ENCODE measurements at regions not wholly inside any gene's neighbourhood (a gene's known extent, or its start where the extent isn't known, plus 50 kb on each side); places are given as distances from the start of the nearest gene placed in this dataset.

DNA sequence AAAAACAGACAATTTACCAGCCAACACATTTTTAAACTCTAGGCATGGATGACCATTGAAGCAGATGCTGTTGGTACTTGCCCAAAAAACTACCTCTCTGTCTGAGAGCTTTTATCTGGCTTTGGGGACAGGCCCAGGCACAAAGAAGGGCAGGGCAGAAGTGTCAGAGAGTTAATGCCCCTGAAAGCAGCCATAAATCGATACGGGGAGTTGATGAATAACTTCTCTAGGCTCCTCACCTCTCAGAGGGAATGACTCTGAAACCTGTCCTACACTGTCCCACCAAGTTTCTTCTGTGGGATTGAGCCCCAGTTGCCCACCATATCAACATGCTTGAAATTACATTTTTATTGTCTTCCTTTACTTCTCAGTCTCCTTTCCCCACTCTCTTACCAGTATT lies 113.0 kb upstream of the DAAM1 start:
- DNase-seq, result no peak

GRCh38 chr14:59081720-59082119 lies 106.7 kb upstream of the DAAM1 start:
- no peak for DNase-seq

- DNase-seq, result no peak
Measured at GRCh38 chr14:59085207-59085739, 103.2 kb upstream of the DAAM1 start.

- DNase-seq, result no peak
Measured at GRCh38 chr14:59086241-59086882, 102.1 kb upstream of the DAAM1 start.

DNA sequence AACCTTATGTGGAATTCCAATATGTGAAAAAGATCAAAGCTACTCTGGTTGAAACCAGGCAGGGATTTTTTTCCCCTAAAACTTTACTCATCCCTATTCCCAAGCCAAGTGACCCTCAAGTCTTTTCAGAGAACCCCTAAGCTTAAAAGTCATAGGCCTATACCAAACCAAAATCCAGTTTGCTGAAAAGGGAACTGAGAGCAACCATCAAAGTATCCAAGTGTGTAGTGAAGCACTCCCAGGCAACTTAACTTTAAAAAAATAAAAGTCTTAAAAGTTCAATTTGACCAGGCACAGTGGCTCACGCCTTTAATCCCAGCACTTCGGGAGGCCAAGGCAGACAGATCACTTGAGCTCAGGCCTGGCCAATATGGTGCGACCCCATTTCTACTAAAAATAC lies 101.2 kb upstream of the DAAM1 start:
- no peak for DNase-seq

GRCh38 chr14:59087711-59088110 lies 100.8 kb upstream of the DAAM1 start:
- no peak for DNase-seq

DNA sequence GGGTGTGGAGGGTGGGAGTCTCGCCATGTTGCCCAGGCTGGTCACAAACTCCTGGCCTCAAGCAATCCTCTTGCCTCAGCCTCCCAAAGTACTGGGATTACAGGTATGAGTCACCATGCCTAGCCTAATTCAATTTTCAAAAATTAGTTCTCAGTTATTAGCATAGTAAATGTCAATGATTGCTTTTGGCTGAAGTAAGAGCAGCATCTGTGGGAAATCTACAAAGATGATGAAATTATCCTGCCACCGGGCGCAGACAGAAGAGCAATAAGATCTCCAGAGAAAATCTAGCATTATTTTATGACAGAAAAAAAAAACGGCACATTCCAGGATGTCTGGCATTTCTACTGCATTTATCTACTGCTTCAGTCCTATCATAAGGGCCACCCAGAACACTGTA lies 97.9 kb upstream of the DAAM1 start:
- DNase-seq, result no peak

GRCh38 chr14:59091404-59091803 lies 97.1 kb upstream of the DAAM1 start:
- DNase-seq, result no peak

DNA sequence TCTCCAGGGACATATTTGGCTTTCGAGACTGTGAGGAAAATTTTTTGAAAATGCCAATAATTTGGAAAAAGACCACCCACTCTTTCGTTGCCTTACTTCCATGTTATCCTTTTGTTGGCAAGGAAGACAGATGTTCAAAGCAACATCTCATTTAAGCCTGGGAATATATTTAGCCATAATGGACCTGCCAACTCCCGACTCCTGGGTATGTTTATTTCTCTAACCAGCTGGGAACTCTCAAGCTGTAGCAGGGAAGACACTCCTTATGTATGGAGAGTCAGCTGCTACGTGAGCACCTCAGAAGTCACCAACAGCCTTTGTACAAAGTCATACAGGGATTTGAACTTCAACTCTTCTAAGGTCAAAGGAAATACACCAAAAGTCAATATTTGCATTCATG lies 96.5 kb upstream of the DAAM1 start:
- no peak for DNase-seq

DNA sequence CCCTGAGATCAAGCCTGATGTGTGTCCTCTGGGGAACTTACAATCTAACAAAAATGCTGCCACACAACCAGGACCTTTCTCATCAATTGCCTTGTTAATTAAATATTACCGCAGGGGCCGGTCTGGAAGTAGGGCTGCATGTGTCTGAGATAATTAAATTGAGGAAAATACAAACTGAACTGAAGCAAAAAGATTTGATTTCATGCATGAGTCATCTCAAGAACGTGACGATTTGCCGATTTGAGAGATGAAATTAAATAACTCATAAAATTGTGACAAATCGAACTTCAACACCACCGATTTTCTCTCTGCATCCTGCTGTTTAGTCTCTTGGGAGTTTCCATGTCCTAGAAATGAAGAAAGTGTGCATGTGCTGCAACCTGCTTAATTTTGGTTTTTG lies 94.6 kb upstream of the DAAM1 start:
- DNase-seq, result no peak

GRCh38 chr14:59096303-59096702 lies 92.2 kb upstream of the DAAM1 start:
- no peak for DNase-seq

- no peak for DNase-seq
Measured at GRCh38 chr14:59097681-59098080, 90.8 kb upstream of the DAAM1 start.

DNA sequence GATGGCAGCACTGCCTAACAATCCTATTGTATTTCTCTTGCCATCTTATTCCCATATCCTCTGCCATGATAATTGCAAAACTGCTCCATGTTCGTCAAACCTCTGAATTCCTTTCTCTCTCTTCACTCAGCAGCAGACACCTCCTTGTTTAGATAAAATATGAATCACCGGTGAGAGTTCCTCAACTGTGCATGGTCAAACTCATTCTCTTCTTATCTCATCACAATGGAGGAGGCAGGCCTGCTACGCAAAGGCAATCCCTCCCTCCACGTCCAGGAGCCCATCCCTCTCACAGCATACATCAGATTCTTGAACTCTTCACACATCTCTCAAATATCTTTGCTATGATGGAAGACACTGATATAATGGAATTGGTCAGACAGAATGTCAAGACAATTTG lies 90.1 kb upstream of the DAAM1 start:
- no peak for DNase-seq

DNA sequence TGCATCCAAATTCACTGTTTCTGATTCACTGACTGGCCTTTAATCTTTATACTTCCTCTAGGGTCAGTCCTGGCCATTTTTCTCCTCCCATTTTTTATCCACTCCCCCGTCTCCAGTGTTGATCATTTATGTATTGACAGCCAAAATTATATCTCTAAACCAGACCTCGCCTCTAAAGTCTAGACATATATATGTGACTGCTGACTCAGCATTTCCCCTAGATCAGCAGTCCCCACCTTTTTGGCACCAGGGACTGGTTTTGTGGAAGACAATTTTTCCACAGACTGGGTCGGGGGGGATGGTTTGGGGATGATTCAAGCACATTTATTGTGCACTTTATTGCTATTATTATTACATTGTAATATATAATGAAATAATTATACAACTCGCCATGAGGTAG lies 88.3 kb upstream of the DAAM1 start:
- no peak for DNase-seq

DNA sequence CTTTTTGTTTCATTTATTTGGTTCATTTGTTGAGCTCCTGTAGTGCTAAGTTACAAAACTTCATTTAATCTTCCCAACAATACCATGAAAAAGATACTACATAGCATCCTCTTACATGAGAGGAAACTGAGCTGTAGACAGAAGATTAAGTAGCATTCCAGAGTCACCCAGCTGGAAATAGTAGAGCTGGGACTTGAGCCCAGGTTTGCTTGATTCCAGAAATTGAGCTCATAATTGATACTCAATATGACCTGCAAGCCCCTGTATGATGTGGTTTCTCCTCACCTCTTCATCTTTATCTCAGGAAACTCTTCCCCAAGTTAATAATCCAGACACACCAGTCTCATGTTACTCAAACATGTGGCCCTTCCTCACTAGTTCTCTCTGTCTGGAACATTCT lies 87.0 kb upstream of the DAAM1 start:
- DNase-seq, result no peak

DNA sequence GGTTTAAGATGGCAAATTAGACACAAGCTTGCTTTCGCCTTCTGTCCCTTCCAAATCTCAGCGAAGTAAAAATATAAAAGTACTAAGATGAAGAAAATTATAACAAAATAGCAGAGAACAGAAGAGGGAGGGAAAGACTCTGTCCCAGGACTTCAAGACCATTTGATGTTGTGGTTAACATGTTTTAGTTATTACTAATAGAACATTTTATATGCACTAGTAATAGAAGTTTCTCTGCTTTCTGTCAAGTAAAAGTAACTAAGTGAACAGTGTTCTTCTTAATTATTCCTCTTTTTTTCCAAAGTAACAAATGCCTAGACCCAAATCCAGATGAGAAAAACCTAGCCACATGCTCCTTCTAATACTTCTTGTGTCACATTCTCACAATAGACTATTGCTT lies 85.1 kb upstream of the DAAM1 start:
- DNase-seq, result no peak

GRCh38 chr14:59107819-59108218 lies 80.6 kb upstream of the DAAM1 start:
- no peak for DNase-seq

DNA sequence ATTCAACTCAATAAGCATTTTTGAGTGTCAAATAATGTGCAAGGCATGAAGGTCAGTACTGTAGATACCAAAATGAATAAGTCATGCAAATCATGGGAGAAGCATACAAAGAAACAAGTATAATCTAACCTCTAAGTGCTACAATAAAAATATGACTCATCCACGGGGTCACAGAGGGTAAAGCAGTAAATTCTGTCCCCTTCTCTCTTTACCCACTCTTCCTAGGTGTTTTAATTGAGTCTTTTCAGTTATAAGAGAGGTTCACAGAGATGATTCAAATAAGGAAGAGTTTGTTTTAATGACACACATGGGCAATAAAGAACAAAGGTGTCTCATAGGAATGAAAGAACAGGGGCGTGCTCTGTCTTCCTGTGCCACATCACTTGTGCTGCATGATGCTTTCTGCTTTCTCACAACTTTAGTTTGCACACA lies 71.5 kb upstream of the DAAM1 start:
- no peak for DNase-seq

- DNase-seq, result peak; percentile 55
Measured at GRCh38 chr14:59117754-59118528, 70.5 kb upstream of the DAAM1 start.

DNA sequence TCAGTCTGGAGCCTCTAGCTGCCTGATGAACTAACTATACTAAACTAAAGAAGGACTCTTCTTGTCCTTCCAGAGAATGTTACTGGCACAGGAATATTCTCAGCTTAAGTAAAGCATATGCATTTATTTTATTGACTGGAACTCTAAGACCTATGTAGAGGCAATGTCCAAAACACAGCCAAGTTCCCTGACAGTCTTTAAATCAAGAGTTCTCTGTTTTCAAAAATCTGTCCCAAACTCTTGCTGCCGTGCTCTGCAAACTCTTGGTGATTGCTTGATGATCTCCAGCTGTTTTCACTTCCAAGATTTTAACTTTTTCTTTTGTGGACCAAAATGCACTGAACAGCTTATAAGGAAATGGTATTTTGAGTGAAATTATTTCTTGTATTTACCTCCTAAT lies 67.5 kb upstream of the DAAM1 start:
- DNase-seq, result no peak

- DNase-seq, result no peak
Measured at GRCh38 chr14:59123531-59123930, 64.9 kb upstream of the DAAM1 start.

GRCh38 chr14:59123975-59124374 lies 64.5 kb upstream of the DAAM1 start:
- DNase-seq, result no peak

DNA sequence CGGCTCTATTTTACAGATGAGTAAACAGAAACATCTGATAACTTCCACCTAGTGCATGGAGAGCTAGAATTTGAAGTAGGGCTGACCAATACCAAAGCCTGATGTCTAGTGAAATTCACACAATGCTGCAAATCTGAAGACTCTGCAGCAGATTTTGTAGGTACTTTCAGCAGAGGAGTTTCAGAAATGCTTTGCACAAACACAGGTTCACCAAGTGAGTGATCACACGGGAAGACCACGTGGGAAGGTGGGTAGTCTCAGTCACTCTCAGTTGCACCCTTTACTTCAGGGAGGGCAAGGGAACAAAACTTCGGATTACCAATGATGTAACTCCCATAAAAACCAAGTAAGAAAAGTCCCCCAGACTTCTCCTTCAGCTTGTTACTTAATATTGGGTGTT lies 63.3 kb upstream of the DAAM1 start:
- DNase-seq, result no peak

DNA sequence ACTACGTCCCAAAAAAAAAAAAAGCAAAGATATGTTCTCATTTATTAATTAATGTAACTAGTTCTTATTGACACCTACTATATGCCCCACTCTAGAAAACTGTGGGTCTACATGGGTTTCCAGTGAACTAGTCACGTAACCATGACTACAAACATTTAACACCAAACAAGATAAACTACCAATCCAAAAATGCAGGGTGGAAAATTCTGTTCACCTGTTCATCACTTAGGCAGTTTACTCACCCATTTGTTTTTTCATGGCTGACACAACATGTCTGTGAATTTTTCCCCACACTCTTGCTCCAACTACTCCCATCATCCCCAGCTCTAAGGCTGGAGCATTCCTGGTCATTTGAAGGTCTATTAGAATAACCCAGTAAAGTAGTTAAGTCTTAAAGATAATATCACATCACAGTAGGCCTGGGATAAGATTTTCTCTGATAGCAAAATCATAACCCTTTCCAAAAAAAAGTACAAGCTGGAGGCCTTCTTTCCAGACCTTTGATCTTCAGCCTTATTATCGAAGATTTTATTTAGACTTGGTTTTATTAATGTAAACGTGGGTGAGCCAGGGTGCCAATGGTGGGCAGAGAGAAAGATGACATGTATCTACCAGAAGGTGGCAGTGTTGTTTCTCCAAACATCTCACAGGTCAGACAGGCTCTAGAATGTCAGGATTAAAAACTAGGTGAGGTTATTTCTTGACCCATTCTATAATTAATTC lies 61.6 kb upstream of the DAAM1 start:
- DNase-seq, result peak; percentile 88

Data from NCI-H2029 treated with DMSO at 0.1 percent for 48 hours (cell line).